Cardiac fibroblast (primary cell): ENCODE measurements at regions not wholly inside any gene's neighbourhood (a gene's known extent, or its start where the extent isn't known, plus 50 kb on each side); places are given as distances from the start of the nearest gene placed in this dataset.
"Not testable (repeated sequence)": the region's sequence is repeated elsewhere in the genome, so short reads cannot be mapped to it uniquely, and the experiment has no call there.

Experiments
- DNase-seq, 2 donors: peaks; one replicate each; pipeline versions ENCODE4 v3.0.0 to v3.0.0-alpha.2; 2010; ENCODE audit warnings: low read depth in 2 of 2
- H3K4me3 ChIP-seq, 2 donors: replicated peaks in 1 of 2; 1 replicate in 1 of 2; 2 replicates in 1 of 2; pipeline ENCODE4 v1.5.1; 2011; ENCODE audit warnings: low read depth in 2 of 2, low read length in 2 of 2, mild to moderate bottlenecking in 2 of 2, moderate library complexity in 1 of 2
- CTCF ChIP-seq: IDR thresholded peaks from one replicate; pipeline ENCODE4 v1.5.1; 2011; ENCODE audit warnings: low read depth, mild to moderate bottlenecking, low read length, inconsistent platforms

- DNase-seq = peak in 1 of 2 donors; percentile 2
- no peak for TF ChIP-seq CTCF
- H3K4me3 ChIP-seq = no peak overlapping the region
Observed at GRCh38 chr12:60230056-60230455, 634.2 kb downstream of the SLC16A7 start.

- no peak for TF ChIP-seq CTCF
- H3K4me3 ChIP-seq = no peak overlapping the region
- peak in 1 of 2 donors; percentile 2 for DNase-seq
Observed at GRCh38 chr12:60231303-60231702, 635.5 kb downstream of the SLC16A7 start.

GRCh38 chr12:60231976-60232907 is 636.4 kb downstream of the SLC16A7 start:
- no peak overlapping the region for H3K4me3 ChIP-seq
- no peak for TF ChIP-seq CTCF
- no peak for DNase-seq

GRCh38 chr12:60234611-60235195 is 638.9 kb downstream of the SLC16A7 start:
- not testable (repeated sequence) for DNase-seq, H3K4me3 ChIP-seq

GRCh38 chr12:60235261-60235660 is 639.4 kb downstream of the SLC16A7 start:
- H3K4me3 ChIP-seq = no peak overlapping the region
- DNase-seq = no peak
- no peak for TF ChIP-seq CTCF

GRCh38 chr12:60236416-60236815 is 640.6 kb downstream of the SLC16A7 start:
- DNase-seq = not testable (repeated sequence)

GRCh38 chr12:60240891-60241290 is 645.1 kb downstream of the SLC16A7 start:
- no peak overlapping the region for H3K4me3 ChIP-seq
- no peak for DNase-seq
- TF ChIP-seq CTCF = no peak

More at GRCh38 chr12:60236416-60236815, 640.6 kb downstream of the SLC16A7 start:
- not testable (repeated sequence) for H3K4me3 ChIP-seq
